ENCODE measurements at regions not wholly inside any gene's neighbourhood (a gene's known extent, or its start where the extent isn't known, plus 50 kb on each side); places are given as distances from the start of the nearest gene placed in this dataset.
A peak's percentile ranks its signal among the peaks of the same experiment; 100 is the strongest.
"Not testable (repeated sequence)": the region's sequence is repeated elsewhere in the genome, so short reads cannot be mapped to it uniquely, and the experiment has no call there.

DNA sequence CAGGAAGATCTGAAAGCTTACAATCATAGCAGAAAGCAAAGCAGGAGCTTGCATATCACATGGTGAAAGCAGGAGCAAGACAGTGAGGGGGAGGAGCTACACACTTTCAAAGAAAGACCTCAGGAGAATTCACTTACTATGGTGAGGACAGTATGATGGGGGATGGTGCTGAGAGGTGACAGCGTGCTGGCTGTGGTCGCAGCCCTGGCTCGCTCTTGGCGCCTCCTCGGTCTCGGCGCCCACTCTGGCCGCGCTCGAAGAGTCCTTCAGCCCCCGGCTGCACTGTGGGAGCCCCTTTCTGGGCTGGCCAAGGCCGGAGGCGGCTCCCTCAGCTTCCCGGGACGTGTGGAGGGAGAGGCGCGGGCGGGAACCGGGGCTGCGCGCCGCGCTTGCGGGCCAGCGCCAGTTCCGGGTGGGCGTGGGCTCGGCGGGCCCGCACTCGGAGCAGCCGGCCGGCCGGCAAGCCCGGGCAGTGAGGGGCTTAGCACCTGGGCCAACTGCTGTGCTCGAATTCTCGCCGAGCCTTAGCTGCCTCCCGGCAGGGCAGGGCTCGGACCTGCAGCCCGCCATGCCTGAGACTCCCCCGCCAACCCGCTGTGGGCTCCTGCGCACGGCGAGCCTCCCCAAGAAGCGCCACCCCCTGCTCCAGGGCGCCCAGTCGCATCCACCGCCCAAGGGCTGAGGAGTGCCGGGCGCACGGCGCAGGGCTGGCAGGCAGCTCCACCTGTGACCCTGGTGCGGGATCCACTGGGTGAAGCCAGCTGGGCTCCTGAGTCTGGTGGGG, 131.9 kb upstream of the SPATS2L start:
- no peak for DNase-seq

DNA sequence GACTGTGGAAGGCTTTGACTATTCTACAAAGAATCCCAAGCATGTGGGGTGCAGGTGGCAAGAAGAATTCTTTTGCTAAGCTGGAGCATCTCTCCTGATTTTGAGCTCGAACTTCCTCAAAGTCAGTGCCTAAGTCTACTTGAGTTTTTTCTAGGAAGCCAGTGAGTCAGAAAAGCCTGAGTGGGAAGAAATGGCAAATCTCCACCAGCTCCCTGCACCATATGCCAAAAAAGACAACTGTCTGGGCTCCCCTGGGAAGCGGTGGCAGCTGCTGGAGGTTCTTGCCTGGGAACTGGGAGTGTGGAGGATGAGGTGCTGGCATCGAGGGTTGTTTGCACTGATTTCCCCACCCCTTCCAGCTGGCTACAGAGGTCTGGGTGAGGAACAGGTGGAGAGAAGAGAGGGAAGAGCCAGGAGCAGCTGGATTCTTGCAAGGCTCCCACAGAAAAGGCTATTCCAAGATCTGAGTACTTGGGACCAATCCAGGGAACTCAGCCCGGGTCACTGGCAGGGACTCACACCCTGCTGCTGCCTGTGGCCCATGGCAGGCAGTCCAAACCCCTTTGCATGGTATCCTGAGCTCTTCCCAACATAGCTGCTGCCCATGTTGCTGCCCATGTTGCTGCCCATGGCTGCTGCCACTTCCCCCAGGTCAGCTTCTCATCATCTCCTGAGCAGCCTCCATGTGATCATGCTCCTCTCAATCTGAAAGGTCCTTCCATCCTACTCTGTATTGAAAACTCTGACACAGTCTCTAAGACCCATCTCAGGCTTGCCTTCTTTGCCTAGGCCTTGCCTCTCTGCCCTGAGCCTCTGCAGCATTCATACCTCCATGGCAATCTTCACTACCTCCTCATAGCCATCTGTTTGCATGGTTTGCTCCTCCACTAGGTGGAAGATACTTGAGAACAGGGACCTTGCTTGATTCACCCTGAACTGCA, 128.3 kb upstream of the SPATS2L start:
- DNase-seq = peak; percentile 86

DNA sequence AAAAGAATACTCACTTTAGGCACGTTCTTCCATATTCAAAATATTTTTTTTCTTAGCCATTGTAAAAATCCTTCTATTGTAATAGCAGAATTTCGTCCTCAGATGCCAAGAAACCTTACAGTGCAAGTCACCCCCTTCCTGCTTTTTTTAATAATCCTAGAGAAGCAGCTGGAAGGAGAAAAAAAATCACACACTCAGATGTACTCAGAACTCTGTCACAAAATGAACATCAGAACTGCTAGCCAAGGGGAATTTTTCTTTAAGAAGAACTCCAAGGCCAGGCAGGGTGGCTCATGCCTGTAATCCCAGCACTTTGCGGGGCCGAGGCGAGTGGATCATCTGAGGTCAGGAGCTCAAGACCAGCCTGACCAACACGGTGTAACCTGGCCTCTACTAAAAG, 127.3 kb upstream of the SPATS2L start:
- DNase-seq = no peak

- no peak for DNase-seq
These were observed 125.5 kb upstream of the SPATS2L start for GRCh38 chr2:200180943-200181342.

- DNase-seq = no peak
These were observed 124.7 kb upstream of the SPATS2L start for GRCh38 chr2:200181755-200182154.

- DNase-seq = no peak
These were observed 121.5 kb upstream of the SPATS2L start for GRCh38 chr2:200184748-200185627.

GRCh38 chr2:200185628-200186000, 120.9 kb upstream of the SPATS2L start:
- DNase-seq = no peak

DNA sequence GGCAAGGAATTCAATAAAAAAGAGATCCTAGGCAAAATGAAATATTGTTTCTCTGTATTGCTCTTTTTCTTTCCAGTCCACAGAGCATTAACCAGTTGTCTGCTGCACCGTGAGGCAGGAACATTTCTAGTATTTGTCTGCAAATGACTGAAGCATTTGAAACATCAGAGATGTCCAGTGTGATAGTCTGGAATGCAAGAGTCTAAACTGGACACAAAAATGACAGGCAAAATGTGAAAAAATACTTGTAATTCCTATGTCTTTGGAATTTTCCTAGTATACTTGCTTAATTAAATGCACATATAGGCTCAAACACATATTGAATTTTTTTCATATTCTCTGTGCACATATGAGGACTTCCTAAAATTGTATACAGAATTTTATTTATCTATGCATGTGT, 120.5 kb upstream of the SPATS2L start:
- DNase-seq = no peak

DNA sequence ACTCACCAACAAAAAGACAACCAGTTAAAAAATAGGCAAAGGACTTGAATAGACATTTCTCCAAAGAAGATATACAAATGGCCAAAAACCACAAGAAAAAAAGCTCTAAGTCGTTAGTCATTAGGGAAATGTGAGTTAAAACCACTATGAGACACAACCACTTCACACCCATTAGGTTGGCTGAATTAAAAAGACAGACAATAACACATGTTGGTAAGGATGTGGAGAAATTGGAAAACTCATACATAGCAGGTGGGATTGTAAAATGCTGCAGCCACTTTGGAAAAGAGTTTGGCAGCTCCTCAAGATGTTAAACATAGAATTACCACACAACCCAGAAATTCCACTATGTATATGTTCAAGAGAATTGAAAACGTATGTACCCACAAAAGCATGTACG, 117.6 kb upstream of the SPATS2L start:
- no peak for DNase-seq

DNA sequence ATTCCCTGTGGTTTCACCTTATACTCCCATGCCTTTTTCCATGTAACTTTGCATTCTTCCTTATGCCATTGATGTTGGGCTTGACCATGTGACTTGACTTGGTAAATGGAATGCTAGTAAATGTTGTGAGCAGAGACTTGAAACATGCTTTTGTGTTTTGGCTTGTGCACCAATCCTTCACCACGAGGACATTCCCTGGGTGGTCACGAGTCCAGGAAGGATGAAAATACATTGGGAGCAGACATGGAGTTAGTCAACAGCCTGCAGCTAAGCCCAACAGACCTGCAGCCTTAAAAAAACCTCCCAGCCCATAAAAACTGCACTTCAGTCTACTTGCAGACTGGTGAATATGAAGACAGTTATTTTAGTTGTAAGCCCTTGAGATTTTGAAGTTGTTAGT, 116.5 kb upstream of the SPATS2L start:
- peak; percentile 25 for DNase-seq

- no peak for DNase-seq
These were observed 113.2 kb upstream of the SPATS2L start for GRCh38 chr2:200193331-200193730.

DNA sequence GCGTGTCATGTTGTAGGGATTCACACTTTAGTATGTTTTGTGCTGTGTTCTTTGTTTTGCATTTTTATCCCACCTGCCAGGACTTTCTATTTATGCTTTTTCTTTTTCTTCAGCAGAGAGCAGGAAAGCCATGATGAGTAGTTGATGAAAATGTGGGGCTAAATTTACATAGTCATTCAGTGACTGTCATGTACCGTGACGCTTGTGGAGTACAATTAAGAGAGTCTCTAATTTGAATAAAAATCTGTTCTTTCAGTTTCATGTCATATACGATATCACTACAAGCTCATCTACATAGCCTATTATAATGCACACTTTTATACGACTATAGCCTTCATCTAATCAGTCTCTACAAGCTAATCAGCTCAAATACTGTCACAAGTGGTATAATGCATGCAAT, 112.7 kb upstream of the SPATS2L start:
- DNase-seq = no peak

- DNase-seq = no peak
These were observed 111.7 kb upstream of the SPATS2L start for GRCh38 chr2:200194746-200195145.

GRCh38 chr2:200199005-200199404, 107.5 kb upstream of the SPATS2L start:
- DNase-seq = no peak

DNA sequence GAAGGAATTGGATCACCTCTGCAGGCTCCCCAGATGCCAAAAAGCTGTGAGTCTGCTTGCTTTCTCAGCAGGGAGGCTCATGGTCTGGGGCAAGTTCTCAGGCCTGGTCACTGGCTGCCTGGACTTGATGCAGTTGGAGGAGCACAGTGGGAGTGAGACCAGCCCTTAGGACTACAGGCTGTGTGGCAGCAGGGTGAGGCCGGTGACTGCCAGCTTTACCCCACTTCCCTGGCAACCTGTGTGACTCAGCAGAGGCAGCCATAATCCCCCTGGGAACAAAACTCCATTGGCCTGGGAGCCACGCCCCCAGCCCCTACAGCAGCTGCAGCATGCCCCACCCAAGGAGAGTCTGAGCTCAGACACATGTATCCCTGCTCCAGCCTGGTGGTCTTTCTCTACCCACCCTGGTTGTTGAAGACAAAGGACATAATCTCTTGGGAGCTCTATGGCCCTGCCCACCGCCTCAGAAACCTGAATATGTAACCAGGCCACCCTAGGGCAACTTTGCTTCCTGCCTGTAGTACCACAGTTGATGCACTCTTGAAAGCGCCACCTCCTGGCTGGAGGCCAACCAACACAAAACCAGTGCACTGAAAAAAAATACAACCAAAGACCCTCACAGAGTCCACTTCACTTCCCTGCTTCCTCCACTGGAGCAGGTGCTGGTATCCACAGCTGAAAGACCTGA, 106.8 kb upstream of the SPATS2L start:
- DNase-seq = no peak

DNA sequence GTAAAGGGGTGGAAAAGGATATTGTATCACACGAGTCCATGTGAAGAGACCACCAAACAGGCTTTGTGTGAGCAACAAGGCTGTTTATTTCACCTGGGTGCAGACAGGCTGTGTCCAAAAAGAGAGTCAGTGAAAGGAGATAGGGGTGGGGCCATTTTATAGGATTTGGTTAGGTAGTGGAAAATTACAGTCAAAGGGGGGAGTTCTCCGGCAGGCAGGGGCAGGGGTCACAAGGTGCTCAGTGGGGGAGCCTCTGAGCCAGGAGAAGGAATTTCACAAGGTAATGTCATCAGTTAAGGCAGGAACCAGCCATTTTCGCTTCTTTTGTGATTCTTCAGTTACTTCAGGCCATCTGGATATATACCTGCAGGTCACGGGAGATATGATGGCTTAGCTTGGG, 104.7 kb upstream of the SPATS2L start:
- not testable (repeated sequence) for DNase-seq

DNA sequence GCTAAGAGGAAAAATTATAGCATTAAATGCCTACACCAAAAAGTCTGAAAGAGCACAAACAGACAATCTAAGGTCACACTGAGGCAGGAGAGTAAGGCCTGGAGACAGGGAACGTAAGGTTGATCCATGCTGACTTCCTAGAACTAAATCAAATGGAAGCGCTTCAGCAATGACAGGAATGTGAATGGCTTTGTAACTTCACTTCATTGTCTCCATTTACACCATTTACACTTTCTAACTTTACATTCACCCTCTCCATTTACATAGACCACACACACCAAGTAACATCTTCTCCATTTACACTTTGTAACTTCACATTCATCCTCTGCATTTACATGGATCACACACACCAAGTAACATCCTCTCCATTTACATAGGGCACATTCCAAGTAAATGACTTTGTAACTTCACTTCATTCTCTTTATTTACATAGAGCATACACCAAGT, 103.1 kb upstream of the SPATS2L start:
- no peak for DNase-seq

DNA sequence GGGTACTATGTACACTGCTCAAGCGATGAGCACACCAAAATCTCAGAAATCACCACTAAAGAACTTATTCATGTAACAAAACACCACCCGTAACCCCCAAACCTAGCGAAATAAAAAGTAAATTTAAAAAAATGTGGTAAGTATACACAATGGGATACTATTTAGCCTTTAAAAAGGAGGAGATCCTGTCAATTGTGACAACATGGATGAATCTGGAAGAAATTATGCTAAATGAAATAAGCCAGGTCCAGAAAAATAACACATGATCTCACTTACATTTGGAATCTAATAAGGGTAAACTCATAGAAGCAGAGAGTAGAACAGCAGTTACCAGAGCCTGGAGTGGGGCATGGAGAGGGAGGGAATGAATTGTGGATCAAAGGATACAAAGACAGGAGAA, 98.5 kb upstream of the SPATS2L start:
- DNase-seq = no peak

DNA sequence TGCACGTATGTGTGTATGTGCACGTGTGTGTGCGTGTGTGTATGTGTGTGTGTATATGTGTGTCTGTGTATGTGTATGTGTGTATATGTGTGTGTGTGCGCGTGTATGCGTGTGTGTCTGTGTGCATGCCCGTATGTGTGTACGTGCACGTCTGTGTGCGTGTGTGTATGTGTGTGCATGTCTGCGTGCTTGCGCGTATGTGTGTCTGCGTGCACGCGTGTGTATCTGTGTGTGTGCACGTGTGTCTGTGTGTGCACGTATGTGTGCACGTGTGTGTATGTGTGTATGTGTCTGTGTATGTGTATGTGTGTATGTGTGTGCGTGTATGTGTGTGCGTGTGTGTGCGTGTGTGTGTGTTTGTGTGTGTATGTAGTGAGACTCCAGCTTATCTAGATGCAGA, 97.5 kb upstream of the SPATS2L start:
- no peak for DNase-seq

DNA sequence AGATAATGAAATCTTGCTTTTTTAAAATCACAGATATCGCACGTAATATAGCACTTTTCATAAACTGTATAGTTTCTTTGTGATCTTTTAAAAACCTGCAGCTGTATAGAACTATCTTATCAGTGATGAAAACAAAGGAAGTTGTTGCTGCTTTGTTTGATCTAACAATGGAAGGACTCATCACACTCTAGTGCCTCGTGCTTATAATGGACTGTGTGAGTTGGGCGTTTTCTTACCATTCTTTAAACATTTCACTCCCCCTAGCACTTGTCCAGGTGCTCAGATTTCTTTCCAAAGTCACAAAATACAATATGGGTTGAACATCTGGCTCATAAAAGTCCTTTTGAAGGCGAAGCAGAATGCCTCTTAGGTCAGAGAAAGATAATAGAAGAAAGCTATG, 94.8 kb upstream of the SPATS2L start:
- no peak for DNase-seq

DNA sequence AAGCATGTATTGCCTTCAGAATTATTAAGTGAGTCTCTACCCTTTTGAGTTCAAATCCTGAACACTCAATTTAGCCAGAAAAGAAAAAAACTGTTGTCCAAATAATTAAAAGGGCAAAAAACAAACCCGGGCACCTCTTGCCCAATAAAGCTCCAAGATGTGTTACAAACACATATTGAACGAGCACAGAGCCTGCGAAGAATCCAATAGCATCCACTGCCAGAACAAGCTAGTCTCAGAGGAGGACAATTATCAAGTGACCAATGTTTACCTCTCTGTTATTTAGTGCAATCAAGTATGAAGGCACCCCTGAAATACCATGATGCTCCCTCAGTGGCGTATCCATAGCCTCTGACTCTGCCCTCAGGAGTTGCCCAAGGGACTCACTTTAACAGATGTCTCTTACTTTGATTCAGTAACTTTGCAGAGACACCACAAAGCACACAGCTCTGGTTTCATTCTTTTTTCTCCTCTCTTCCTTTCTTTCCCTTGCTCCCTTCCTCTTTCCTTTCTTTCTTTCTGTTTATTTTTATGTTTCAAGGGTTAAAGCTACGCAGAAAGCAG, 93.5 kb upstream of the SPATS2L start:
- DNase-seq = no peak

DNA sequence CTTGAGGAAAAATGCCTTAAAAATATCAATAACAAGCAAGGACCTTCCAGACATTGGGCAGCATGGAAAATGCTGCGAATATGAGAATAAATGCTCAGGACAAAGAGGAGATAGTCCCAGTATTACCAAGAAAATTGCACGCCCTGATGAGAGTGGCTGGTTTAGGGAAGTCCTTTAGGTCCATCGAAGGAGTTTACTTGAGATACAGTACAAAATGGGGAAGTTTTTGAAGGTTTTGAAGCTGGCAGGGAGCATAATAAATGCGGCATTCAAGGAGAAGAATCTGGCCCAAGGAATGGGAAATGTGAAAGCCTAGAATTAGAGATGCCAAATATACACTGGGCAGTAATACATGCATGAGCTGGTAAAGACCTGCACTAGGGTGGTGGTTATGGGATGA, 90.2 kb upstream of the SPATS2L start:
- no peak for DNase-seq

All from EL (cell line).